Esophagus squamous epithelium (tissue), 4 donors: ENCODE measurements at regions not wholly inside any gene's neighbourhood (a gene's known extent, or its start where the extent isn't known, plus 50 kb on each side); places are given as distances from the start of the nearest gene placed in this dataset.

ENCODE experiments used
- POLR2A ChIP-seq, 4 donors: fragments of 450-650 bp; IDR thresholded peaks; one replicate each; pipeline ENCODE4 v1.6.1; 2017; ENCODE audit warnings: antibody characterized with exemption in 4 of 4, mild to moderate bottlenecking in 4 of 4, moderate library complexity in 3 of 4
- TF ChIP-seq, protein P1 (sequence below), 6 experiments: fragments of 450-650 bp in 4 of 6; fragments of 200-600 bp in 2 of 6; sonication (generic) in 2 of 6; IDR thresholded peaks; one replicate each; pipeline ENCODE4 v1.5.1; 2016 to 2019; ENCODE audit warnings: antibody characterized with exemption in 6 of 6, mild to moderate bottlenecking in 4 of 6, moderate library complexity in 4 of 6

DNA sequence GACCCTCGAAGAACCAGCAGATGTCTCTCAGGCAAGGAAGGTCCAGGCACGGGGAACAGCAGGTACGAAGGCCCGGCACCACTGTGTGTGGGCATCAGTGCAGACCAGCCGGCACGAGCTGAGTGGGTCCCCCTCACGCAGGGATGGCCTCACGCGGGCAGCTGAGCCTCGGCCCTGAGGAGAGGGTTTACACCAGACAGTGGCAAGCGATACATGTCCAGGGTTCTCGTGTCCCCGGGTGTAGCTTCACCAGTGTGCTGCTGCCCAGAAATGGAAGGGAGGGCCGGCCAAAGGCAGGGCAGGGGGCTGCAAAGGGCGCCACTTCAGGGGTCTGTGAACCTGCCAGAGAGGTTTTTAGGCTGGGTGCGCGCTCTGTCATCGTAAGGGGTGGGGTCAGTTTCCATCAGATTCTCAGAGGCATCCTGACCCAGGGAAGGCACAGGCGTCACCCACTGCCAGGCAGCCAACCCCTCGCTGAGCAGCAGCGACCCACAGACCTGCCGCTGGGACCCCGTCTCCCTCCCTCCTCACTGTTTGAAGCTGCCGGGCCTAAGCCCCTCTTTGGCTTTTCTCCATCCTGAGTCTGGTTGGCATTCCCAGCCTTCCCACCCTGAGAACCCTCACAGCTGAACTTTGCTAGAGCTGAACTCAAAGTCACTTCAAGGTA, 107.0 kb downstream of the CPZ start:
- TF ChIP-seq, protein P1, sequence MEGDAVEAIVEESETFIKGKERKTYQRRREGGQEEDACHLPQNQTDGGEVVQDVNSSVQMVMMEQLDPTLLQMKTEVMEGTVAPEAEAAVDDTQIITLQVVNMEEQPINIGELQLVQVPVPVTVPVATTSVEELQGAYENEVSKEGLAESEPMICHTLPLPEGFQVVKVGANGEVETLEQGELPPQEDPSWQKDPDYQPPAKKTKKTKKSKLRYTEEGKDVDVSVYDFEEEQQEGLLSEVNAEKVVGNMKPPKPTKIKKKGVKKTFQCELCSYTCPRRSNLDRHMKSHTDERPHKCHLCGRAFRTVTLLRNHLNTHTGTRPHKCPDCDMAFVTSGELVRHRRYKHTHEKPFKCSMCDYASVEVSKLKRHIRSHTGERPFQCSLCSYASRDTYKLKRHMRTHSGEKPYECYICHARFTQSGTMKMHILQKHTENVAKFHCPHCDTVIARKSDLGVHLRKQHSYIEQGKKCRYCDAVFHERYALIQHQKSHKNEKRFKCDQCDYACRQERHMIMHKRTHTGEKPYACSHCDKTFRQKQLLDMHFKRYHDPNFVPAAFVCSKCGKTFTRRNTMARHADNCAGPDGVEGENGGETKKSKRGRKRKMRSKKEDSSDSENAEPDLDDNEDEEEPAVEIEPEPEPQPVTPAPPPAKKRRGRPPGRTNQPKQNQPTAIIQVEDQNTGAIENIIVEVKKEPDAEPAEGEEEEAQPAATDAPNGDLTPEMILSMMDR (IDR thresholded peaks at IDR 0.05): no peak
- TF ChIP-seq POLR2A (IDR thresholded peaks at IDR 0.05): no peak
